Activated T-cell treated with anti-CD3 and anti-CD28 coated beads, Interleukin-2, amount 50 U/mL, for 72 hours (primary cell): ENCODE measurements at regions not wholly inside any gene's neighbourhood (a gene's known extent, or its start where the extent isn't known, plus 50 kb on each side); places are given as distances from the start of the nearest gene placed in this dataset.

Experiments used
- ATAC-seq, 2 donors: fragments of 150-1000 bp; cut with Tn5 transposase; replicated peaks in 1 of 2; 2 replicates each; pipeline ENCODE4 v1.10.0; 2021; ENCODE audit warnings: moderate library complexity in 2 of 2, mild to moderate bottlenecking in 1 of 2
- DNase-seq, 2 donors: peaks; one replicate each; pipeline ENCODE4 v3.0.0; 2021 to 2022; ENCODE audit warnings: mixed read lengths in 1 of 2
- H3K27ac Mint-ChIP-seq: one replicate; pipeline ENCODE4 v1.8.0; 2022; ENCODE audit warnings: mild to moderate bottlenecking, moderate library complexity, mixed read lengths
- H3K27me3 Mint-ChIP-seq: one replicate; pipeline ENCODE4 v1.8.0; 2022; ENCODE audit warnings: low read depth, mixed read lengths
- H3K36me3 Mint-ChIP-seq, 2 donors: one replicate each; pipeline ENCODE4 v1.8.0; 2022; ENCODE audit warnings: mixed read lengths in 2 of 2, mild to moderate bottlenecking in 1 of 2; ENCODE audit not compliant: insufficient read depth in 2 of 2
- H3K4me1 Mint-ChIP-seq: one replicate; pipeline ENCODE4 v1.8.0; 2022; ENCODE audit warnings: low read depth, mixed read lengths
- H3K4me3 Mint-ChIP-seq, 2 donors: one replicate each; pipeline ENCODE4 v1.8.0; 2022; ENCODE audit warnings: mild to moderate bottlenecking in 2 of 2, mixed read lengths in 2 of 2, moderate library complexity in 2 of 2
- H3K9me3 Mint-ChIP-seq, 2 donors: one replicate each; pipeline ENCODE4 v1.8.0; 2022; ENCODE audit warnings: mixed read lengths in 2 of 2

GRCh38 chr4:14035076-14035475 lies 407.6 kb upstream of the BOD1L1 start:
- no peak overlapping the region for H3K27ac Mint-ChIP-seq
- H3K36me3 Mint-ChIP-seq, result no peaks in the 10 kb centered on the region
- H3K4me1 Mint-ChIP-seq, result no peaks in the 10 kb centered on the region
- peaks cover 2% of the 10 kb centered on the region in 2 donors for H3K9me3 Mint-ChIP-seq
- no peak for DNase-seq
- H3K4me3 Mint-ChIP-seq, result no peak overlapping the region
- no peak for ATAC-seq
- H3K27me3 Mint-ChIP-seq, result no peaks in the 10 kb centered on the region

GRCh38 chr4:14043203-14043602 lies 415.7 kb upstream of the BOD1L1 start:
- Mint-ChIP-seq H3K4me3 (no peak overlapping the region), H3K36me3 (no peaks in the 10 kb centered on the region), H3K27me3 (no peaks in the 10 kb centered on the region), H3K27ac (no peak overlapping the region), H3K9me3 (peaks cover 2 to 4% of the 10 kb centered on the region in 2 donors), H3K4me1 (no peaks in the 10 kb centered on the region)
- DNase-seq (no peak), ATAC-seq (no peak)

GRCh38 chr4:14046642-14047041 lies 419.1 kb upstream of the BOD1L1 start:
- Mint-ChIP-seq H3K4me3 (no peak overlapping the region), H3K36me3 (peaks cover 0 to 2% of the 10 kb centered on the region in 2 donors), H3K4me1 (no peaks in the 10 kb centered on the region), H3K27ac (no peak overlapping the region), H3K9me3 (peaks cover 0 to 3% of the 10 kb centered on the region in 2 donors), H3K27me3 (no peaks in the 10 kb centered on the region)
- DNase-seq (no peak), ATAC-seq (no peak)

GRCh38 chr4:14047840-14048239 lies 420.3 kb upstream of the BOD1L1 start:
- Mint-ChIP-seq H3K4me3 (no peak overlapping the region), H3K36me3 (peaks cover 0 to 2% of the 10 kb centered on the region in 2 donors), H3K27ac (no peak overlapping the region), H3K9me3 (peaks cover 0 to 3% of the 10 kb centered on the region in 2 donors), H3K4me1 (no peaks in the 10 kb centered on the region), H3K27me3 (no peaks in the 10 kb centered on the region)
- ATAC-seq (no peak), DNase-seq (no peak)

- Mint-ChIP-seq H3K27me3 (no peaks in the 10 kb centered on the region), H3K4me3 (no peak overlapping the region), H3K4me1 (no peaks in the 10 kb centered on the region), H3K27ac (no peak overlapping the region), H3K36me3 (peaks cover 0 to 2% of the 10 kb centered on the region in 2 donors), H3K9me3 (peaks cover 0 to 3% of the 10 kb centered on the region in 2 donors)
- no peak for ATAC-seq
- DNase-seq, result no peak
These were observed 422.4 kb upstream of the BOD1L1 start for GRCh38 chr4:14049946-14050345.

- DNase-seq, result no peak
- H3K9me3 Mint-ChIP-seq, result peaks cover 2 to 3% of the 10 kb centered on the region in 2 donors
- no peaks in the 10 kb centered on the region for H3K4me1 Mint-ChIP-seq
- no peak overlapping the region for H3K27ac Mint-ChIP-seq
- peaks cover 0 to 2% of the 10 kb centered on the region in 2 donors for H3K36me3 Mint-ChIP-seq
- no peak for ATAC-seq
- H3K4me3 Mint-ChIP-seq, result no peak overlapping the region
- no peaks in the 10 kb centered on the region for H3K27me3 Mint-ChIP-seq
These were observed 425.8 kb upstream of the BOD1L1 start for GRCh38 chr4:14053291-14053690.

GRCh38 chr4:14054391-14054790 lies 426.9 kb upstream of the BOD1L1 start:
- H3K36me3 Mint-ChIP-seq, result peaks cover 0 to 2% of the 10 kb centered on the region in 2 donors
- H3K9me3 Mint-ChIP-seq, result peaks cover 2 to 3% of the 10 kb centered on the region in 2 donors
- H3K4me1 Mint-ChIP-seq, result no peaks in the 10 kb centered on the region
- ATAC-seq (no peak), DNase-seq (no peak)
- no peak overlapping the region for H3K4me3 Mint-ChIP-seq
- no peaks in the 10 kb centered on the region for H3K27me3 Mint-ChIP-seq
- H3K27ac Mint-ChIP-seq, result no peak overlapping the region

- no peak overlapping the region for H3K27ac Mint-ChIP-seq
- H3K4me3 Mint-ChIP-seq, result no peak overlapping the region
- no peaks in the 10 kb centered on the region for H3K27me3 Mint-ChIP-seq
- no peaks in the 10 kb centered on the region for H3K36me3 Mint-ChIP-seq
- DNase-seq (no peak), ATAC-seq (no peak)
- H3K9me3 Mint-ChIP-seq, result peaks cover 0 to 4% of the 10 kb centered on the region in 2 donors
- no peaks in the 10 kb centered on the region for H3K4me1 Mint-ChIP-seq
These were observed 431.5 kb upstream of the BOD1L1 start for GRCh38 chr4:14059006-14059405.

- no peak overlapping the region for H3K27ac Mint-ChIP-seq
- ATAC-seq (no peak), DNase-seq (no peak)
- H3K27me3 Mint-ChIP-seq, result no peaks in the 10 kb centered on the region
- no peak overlapping the region for H3K4me3 Mint-ChIP-seq
- no peaks in the 10 kb centered on the region for H3K4me1 Mint-ChIP-seq
- H3K9me3 Mint-ChIP-seq, result peaks cover 0 to 2% of the 10 kb centered on the region in 2 donors
- H3K36me3 Mint-ChIP-seq, result no peaks in the 10 kb centered on the region
These were observed 437.5 kb upstream of the BOD1L1 start for GRCh38 chr4:14064984-14065383.

- ATAC-seq, result no peak
- H3K36me3 Mint-ChIP-seq, result no peaks in the 10 kb centered on the region
- no peaks in the 10 kb centered on the region for H3K27me3 Mint-ChIP-seq
- no peaks in the 10 kb centered on the region for H3K9me3 Mint-ChIP-seq
- no peak overlapping the region for H3K27ac Mint-ChIP-seq
- no peaks in the 10 kb centered on the region for H3K4me1 Mint-ChIP-seq
- no peak for DNase-seq
- H3K4me3 Mint-ChIP-seq, result no peak overlapping the region
These were observed 437.9 kb upstream of the BOD1L1 start for GRCh38 chr4:14065406-14065805.

- peaks cover under 1 to 4% of the 10 kb centered on the region in 2 donors for H3K9me3 Mint-ChIP-seq
- DNase-seq, result no peak
- H3K27ac Mint-ChIP-seq, result no peak overlapping the region
- no peak overlapping the region for H3K4me3 Mint-ChIP-seq
- no peaks in the 10 kb centered on the region for H3K4me1 Mint-ChIP-seq
- H3K36me3 Mint-ChIP-seq, result peaks cover 0 to 3% of the 10 kb centered on the region in 2 donors
- no peak for ATAC-seq
- H3K27me3 Mint-ChIP-seq, result no peaks in the 10 kb centered on the region
These were observed 439.5 kb upstream of the BOD1L1 start for GRCh38 chr4:14066979-14067378.

- ATAC-seq (no peak), DNase-seq (no peak)
- Mint-ChIP-seq H3K9me3 (peaks cover 10 to 14% of the 10 kb centered on the region in 2 donors), H3K4me3 (no peak overlapping the region), H3K27ac (no peak overlapping the region), H3K27me3 (no peaks in the 10 kb centered on the region), H3K4me1 (no peaks in the 10 kb centered on the region), H3K36me3 (peaks cover 7 to 11% of the 10 kb centered on the region in 2 donors)
These were observed 442.4 kb upstream of the BOD1L1 start for GRCh38 chr4:14069886-14070285.

GRCh38 chr4:14070289-14070880 lies 442.9 kb upstream of the BOD1L1 start:
- H3K9me3 Mint-ChIP-seq, result peaks cover 10 to 14% of the 10 kb centered on the region in 2 donors

GRCh38 chr4:14072506-14072905 lies 445.0 kb upstream of the BOD1L1 start:
- ATAC-seq, result no peak
- peaks cover 12 to 16% of the 10 kb centered on the region in 2 donors for H3K9me3 Mint-ChIP-seq
- DNase-seq, result no peak
- H3K4me3 Mint-ChIP-seq, result no peak overlapping the region
- H3K4me1 Mint-ChIP-seq, result no peaks in the 10 kb centered on the region
- H3K27me3 Mint-ChIP-seq, result no peaks in the 10 kb centered on the region
- H3K27ac Mint-ChIP-seq, result no peak overlapping the region
- peaks cover 7 to 11% of the 10 kb centered on the region in 2 donors for H3K36me3 Mint-ChIP-seq

More at GRCh38 chr4:14070289-14070880, 442.9 kb upstream of the BOD1L1 start:
- DNase-seq (no peak), ATAC-seq (no peak)
- Mint-ChIP-seq H3K27me3 (no peaks in the 10 kb centered on the region), H3K4me3 (no peak overlapping the region), H3K36me3 (peaks cover 7 to 11% of the 10 kb centered on the region in 2 donors), H3K27ac (no peak overlapping the region), H3K4me1 (no peaks in the 10 kb centered on the region)
